OCI-LY1 (cell line): ENCODE measurements at regions not wholly inside any gene's neighbourhood (a gene's known extent, or its start where the extent isn't known, plus 50 kb on each side); places are given as distances from the start of the nearest gene placed in this dataset.

Source experiments
- CTCF ChIP-seq: fragments of 200-600 bp; sonication (generic), shearing (Covaris generic); IDR thresholded peaks from 2 replicates; pipeline ENCODE4 v1.5.1; 2017; ENCODE audit warnings: mild to moderate bottlenecking, antibody characterized with exemption, low read length, moderate library complexity, mixed read lengths
- EZH2 ChIP-seq: fragments of 200-600 bp; sonication (generic), shearing (Covaris generic); IDR thresholded peaks from 2 replicates; pipeline ENCODE4 v1.8.0; 2017; ENCODE audit warnings: borderline replicate concordance, mixed run types, mild to moderate bottlenecking, antibody characterized with exemption, low read length, moderate library complexity, mixed read lengths

GRCh38 chr18:57976230-57976773 lies 67.7 kb upstream of the NEDD4L start:
- no peak for TF ChIP-seq CTCF
- TF ChIP-seq EZH2, result no peak
